RPMI8226 (cell line): ENCODE measurements at regions not wholly inside any gene's neighbourhood (a gene's known extent, or its start where the extent isn't known, plus 50 kb on each side); places are given as distances from the start of the nearest gene placed in this dataset.

ENCODE experiments used
- DNase-seq: peaks from one replicate; pipeline ENCODE4 v3.0.0-alpha.2; 2015

DNA sequence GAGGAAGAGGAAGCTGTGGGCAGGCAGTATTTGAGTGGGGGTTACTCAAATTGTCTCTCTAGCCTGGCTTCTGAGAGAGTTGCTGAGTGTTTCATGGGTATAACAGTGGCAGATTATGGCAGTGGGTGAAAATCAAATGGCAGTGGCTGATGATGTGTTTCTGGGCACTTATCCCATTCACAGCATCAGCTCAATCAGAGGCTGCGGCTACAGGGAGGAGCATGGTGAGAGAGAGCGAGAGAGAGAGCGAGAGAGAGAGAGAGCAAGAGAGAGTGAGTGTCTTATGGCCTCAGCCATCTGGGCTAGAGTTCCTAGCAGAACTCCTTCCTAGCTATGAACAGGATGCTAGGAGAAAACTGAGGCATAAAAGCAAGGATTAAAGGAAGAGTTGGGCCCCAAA is 178.9 kb downstream of the OLFM4 start:
- no peak for DNase-seq

- no peak for DNase-seq
Measured at GRCh38 chr13:53214433-53214832, 185.8 kb downstream of the OLFM4 start.

GRCh38 chr13:53215563-53215962 is 186.9 kb downstream of the OLFM4 start:
- DNase-seq, result no peak

- DNase-seq, result no peak
Measured at GRCh38 chr13:53216773-53217172, 188.2 kb downstream of the OLFM4 start.

DNA sequence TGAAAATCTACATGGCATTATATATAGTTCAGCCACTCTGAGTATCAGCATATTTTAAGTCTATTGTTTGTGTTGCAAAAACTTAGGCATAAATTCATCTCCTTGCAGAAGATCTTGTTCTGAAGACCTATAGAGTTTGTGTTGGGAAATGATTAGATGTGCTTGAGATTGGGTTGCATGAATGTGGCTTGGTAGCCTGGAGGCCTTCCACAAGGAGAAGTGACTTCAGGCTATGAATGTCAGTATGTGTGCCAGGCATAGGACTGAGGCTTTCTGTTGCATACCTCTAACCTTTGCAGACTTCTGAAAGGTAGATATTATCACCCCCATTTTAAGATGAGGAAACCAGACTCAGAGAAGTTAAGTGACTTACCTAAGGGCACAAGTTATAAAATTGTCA is 188.6 kb downstream of the OLFM4 start:
- no peak for DNase-seq

DNA sequence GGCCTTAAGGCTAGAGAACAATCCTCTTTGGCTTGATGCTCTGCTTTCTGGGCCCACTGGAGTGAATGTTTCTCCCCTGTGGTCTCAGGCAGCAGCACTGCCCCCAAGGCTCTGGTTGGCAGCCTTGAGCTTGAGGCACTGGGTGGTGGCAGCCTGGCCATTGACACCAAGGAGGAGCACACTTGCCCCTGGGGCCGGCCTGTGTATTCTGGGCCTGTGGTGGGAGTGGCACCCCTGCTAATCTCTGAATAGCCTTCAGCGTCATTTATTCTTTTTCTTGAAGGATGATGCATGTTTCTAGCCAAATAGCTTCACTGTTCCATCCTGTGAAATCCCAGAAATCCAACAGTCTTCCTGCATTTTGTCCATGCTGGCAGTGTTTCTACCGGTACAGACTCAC is 191.4 kb downstream of the OLFM4 start:
- DNase-seq, result no peak

DNA sequence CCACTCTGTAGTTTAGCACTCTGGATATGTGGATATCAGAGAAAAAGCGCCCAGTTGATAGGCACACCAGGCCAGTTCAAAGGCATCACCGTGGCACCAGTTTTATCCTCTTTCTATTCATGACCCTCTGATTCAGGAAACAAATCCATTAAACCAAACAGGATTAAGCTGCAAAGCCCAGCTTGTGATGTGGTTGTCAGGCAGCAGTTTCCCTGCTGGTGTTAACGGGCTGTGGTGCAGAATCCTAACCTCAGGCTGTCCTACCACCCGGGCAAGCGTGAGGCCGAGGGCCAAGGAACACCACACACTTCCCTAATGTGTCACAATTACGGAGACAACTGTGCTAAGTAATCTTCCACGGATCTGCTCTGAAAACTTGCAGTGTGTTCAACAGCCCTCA is 209.1 kb downstream of the OLFM4 start:
- no peak for DNase-seq

- no peak for DNase-seq
Measured at GRCh38 chr13:53238261-53238660, 209.6 kb downstream of the OLFM4 start.

- DNase-seq, result no peak
Measured at GRCh38 chr13:53240401-53241025, 211.9 kb downstream of the OLFM4 start.

DNA sequence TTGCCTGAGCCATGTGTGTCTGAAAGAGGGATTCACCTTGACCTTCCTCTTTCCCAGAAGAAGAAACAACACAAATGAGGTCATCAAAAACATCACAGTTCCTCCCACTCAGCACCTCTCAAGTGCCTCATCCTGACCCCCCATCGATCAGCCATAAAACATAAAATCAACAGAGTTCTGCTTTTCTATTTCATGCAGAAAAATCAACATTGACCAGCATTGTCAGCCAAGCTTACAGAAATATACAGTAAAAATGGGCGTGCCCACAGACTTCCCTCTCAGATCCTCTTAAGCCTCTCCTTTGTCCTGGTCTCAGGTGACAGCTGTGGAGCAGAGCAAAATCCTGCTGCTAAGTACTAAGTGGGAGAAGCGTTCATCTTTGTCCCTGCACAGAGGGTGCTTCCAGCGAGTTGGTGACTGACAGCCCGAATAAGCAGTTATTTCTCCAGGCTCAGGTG is 213.3 kb downstream of the OLFM4 start:
- DNase-seq, result no peak

DNA sequence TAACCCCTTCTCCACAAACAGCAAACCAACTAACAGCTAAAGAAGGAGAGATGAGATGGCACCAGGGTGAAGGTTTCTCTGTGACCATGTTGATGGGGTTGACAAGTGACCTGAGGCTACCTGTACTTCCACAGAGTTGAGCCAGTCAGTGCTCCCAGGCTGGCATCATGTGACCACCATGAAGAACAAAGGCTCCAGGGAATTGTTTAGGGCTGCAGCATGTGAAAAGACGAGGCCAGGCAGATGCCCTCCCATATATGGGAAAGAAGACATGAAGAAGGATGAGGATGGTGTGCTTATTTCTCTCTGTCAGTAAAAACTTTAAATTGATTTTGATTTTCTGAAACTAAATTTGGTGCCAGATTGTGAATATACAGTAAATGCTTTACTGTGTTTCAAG is 220.6 kb downstream of the OLFM4 start:
- no peak for DNase-seq

- DNase-seq, result peak; percentile 80
Measured at GRCh38 chr13:53250272-53250875, 221.8 kb downstream of the OLFM4 start.

DNA sequence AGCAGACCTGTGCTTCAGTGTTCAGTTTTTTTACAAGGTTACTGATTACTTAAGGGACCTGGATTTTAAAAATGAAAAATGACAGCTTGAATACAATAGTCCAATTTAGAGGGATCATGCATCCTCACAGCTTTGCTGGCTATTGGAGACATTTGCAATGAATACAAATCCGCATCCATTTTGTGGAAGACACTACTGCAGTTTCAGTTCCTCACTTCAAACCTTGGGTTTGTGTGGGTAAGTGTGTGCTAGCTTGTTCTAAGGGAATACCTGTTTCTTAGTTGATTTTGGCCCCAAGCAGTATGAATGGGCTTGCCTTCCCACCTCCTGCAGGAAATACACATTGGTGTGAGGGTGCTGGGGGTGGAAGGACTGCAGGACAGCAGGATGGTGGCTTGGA is 222.4 kb downstream of the OLFM4 start:
- no peak for DNase-seq

GRCh38 chr13:53254500-53254899 is 225.9 kb downstream of the OLFM4 start:
- peak; percentile 13 for DNase-seq

DNA sequence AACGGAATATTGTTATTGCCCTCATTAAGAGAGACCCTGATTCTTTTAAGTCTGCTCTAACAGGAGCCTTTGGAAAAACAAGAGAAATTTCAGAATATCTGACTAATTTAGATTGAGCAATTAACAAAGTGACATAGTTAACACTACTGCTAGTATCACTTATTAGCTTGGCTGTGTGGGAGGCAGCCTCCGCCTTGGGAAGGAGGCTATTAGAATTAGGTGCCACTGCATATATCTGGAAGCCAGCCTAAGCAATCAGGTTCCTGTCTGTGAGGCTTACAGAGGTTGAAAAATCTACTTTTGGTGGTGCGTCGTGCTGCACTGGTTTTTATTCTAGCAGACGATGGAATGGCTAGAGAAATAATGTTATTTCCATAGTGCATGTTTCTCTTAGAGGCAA is 227.2 kb downstream of the OLFM4 start:
- no peak for DNase-seq

DNA sequence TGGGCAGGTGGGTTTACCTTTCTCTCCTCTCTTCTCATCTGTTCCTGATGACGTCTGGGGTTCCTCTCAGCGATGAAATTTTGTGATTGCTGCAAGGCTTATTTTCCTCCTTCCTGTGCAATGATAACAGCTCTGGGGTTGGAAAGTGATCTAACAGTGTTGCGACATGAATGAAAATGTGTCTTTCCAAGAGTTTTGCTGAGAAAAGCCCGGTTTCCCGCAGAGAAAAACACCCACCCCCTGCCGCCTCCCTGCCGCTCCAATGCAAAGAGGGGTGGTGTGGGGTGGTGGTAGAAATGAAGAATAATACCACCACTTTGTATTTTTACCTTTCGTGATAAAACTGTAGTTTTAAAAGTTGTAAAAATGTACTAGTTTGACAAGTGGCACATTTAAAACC is 232.0 kb downstream of the OLFM4 start:
- no peak for DNase-seq

DNA sequence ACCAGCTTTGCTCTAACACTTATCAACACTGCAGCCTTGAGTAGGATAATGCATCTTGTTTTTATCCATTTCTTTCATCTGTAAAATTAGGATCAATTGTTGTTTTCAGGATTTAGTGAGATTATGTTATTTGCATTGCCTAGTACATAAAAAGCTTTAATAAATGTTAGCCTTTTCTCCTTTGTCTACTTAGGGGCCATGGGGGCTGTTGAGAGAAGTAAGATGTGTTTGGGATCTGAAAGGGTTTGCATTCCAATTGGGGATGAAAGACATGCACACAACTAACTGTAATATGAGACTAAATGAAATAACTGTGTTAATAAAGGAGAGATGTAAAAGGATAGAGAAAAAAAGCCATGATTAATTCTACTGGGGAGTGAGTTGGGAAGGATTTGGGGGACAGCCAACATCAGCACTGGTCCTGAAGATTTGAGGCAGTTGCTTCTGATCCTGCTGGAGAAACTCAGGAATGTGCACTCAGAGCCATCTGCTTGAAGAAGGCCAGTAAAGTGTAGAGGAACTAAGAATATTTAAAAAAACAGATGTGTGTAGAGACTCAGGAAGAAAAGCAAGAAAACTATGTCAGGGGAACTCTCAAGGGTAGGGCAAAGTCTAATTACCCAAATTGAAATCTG is 236.3 kb downstream of the OLFM4 start:
- no peak for DNase-seq

GRCh38 chr13:53266757-53267156 is 238.1 kb downstream of the OLFM4 start:
- DNase-seq, result no peak

GRCh38 chr13:53269634-53270033 is 241.0 kb downstream of the OLFM4 start:
- DNase-seq, result no peak

- DNase-seq, result no peak
Measured at GRCh38 chr13:53272873-53273272, 244.3 kb downstream of the OLFM4 start.

DNA sequence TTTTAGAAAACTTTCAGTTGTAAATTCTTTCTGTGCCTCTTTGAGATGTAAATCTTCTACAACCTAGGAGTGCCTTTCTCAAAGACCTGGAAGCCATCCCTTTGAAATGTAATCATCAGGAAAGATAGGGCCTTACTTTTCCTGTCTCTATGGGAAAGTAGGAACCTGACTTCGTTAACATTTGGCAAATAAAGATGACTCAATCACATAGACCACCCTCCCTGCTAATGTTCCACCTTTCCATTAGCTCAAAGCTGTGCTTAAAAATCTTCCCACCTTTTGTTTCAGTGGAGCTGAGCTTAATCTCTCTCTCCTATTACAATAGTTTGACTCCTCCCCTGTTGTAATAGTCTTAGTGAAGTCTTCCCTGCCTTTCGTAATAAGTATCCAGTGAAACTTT is 247.7 kb downstream of the OLFM4 start:
- DNase-seq, result no peak

DNA sequence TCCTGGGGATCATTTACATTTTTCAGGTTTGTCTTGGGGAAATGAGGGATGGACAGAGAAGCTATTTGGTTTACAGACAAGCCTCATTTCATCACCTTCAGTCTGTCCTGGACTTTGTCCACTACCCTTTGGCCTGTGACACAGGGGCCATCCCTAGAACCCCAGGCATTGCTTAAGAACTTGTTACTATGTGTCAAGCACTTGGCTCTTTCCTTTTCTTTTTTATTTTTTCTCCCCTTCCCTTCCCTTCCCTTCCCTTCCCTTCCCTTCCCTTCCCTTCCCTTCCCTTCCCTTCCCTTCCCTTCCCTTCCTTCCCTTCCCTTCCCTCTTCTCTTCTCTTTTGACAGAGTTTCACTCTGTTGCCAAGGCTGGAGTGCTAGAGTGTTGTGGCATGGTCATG is 253.1 kb downstream of the OLFM4 start:
- DNase-seq, result no peak

DNA sequence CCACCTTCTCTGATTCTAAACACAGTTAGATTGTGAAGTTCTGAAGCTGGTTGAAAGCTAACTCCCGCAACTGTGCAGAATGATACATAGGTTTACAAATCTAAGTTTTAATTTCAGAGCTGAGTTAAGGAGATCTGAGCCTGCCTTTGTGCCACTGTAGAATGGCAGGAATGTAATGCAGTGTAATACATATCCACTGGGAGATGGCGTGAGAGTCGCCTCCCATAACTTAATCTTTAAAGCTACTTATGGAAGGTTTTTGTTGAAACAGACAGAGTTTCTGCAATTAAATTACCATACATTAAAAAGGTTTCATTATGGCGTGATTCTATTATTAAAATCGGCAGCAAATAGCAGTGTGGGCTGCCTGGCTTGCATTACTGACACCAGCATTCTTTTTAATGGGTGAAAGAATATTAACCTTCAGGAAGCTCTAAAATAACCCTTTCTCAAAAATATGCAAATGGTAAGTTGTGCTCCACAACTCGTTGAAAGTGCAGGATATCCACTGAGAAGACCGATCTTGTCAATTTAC is 257.4 kb downstream of the OLFM4 start:
- no peak for DNase-seq

DNA sequence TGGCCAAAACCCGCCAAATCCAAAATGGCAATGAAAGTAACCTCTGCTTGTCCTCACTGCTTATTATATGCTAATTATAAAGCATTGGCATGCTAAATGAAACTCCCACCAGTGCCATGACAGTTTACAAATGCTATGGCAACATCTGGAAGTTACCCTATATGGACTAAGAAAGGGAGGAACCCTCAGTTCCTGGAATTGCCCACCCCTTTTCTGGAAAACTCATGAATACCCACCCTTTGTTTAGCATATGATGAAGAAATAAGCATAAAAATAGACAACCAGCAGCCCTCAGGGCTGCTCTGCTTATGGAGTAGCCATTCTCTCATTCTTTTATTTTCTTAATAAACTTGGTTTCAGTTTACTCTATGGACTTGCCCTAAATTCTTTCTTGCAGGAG is 269.8 kb downstream of the OLFM4 start:
- no peak for DNase-seq
